ENCODE measurements at regions not wholly inside any gene's neighbourhood (a gene's known extent, or its start where the extent isn't known, plus 50 kb on each side); places are given as distances from the start of the nearest gene placed in this dataset.

DNA sequence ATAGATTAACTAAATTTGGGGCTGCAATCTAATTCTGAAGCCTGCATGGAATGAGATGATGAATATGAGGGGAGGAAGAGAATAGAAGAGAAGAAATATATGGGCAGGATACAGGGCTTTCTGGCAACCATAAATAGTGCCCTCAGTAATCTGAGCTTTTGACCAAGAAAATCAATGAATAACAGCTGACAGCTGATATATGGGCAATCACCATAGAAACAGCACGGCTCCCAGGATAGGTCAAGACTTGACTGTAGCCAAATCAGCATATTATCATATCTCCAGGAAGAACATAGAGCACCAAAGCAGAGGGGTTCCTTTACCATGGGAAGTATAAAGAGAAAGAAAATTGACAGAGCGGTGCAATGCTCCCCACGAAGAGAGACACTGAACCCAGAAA is 643.8 kb upstream of the TENM4 start:
- DNase-seq (ENCODE audit: insufficient read length): no peak
- TF ChIP-seq TAF1 (IDR thresholded peaks at IDR 0.05; ENCODE audit: borderline replicate concordance, low read depth, low read length) (no peak), POLR2A (IDR thresholded peaks at IDR 0.05; ENCODE audit: low read depth, low read length) (no peak), POLR2AphosphoS5 (IDR thresholded peaks at IDR 0.05; ENCODE audit: low read depth, low read length) (no peak)
- no peak for FAIRE-seq

DNA sequence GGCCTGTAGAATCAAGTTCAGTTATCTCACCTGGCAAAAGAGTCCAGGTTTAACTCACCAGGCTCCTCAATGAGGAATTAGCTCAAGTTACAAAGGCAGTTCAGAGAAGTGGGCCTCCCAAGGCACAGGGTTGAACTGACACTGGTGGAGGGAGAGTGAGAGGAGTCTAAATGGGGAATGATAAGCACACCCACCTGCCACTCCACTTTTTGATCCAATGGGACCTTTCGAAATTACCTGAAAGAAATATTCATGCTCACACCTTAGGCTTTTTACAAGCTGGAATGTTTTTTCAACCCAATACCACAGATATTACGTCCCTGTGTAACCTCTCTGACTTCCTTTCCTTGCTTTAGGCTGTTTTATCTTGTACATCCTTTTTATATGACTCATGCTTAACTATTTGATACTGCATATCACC is 642.7 kb upstream of the TENM4 start:
- TF ChIP-seq TAF1 (IDR thresholded peaks at IDR 0.05; ENCODE audit: borderline replicate concordance, low read depth, low read length) (no peak), POLR2A (IDR thresholded peaks at IDR 0.05; ENCODE audit: low read depth, low read length) (no peak), POLR2AphosphoS5 (IDR thresholded peaks at IDR 0.05; ENCODE audit: low read depth, low read length) (no peak)
- FAIRE-seq: no peak
- no peak for DNase-seq (ENCODE audit: insufficient read length)

DNA sequence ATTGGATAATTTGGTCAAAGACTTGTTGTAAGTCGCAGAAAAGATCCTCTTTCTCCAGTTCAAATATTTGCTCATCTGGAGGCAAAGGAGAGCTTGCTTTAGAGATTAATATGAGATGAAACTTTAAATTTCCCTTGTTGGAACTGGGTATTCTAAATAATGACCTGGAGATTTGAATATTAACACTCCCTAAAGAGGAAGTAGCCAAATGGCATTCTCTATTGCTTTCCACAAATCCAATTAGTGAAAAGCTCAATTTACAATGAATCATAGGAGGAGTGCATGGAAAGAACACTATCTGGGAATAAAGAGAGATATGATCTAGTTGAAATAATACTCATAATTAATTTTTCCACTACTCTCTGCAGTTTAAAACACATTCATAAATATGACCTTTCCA is 641.6 kb upstream of the TENM4 start:
- DNase-seq (ENCODE audit: insufficient read length) (no peak), FAIRE-seq (no peak)
- TF ChIP-seq POLR2AphosphoS5 (IDR thresholded peaks at IDR 0.05; ENCODE audit: low read depth, low read length) (no peak), POLR2A (IDR thresholded peaks at IDR 0.05; ENCODE audit: low read depth, low read length) (no peak), TAF1 (IDR thresholded peaks at IDR 0.05; ENCODE audit: borderline replicate concordance, low read depth, low read length) (no peak)

DNA sequence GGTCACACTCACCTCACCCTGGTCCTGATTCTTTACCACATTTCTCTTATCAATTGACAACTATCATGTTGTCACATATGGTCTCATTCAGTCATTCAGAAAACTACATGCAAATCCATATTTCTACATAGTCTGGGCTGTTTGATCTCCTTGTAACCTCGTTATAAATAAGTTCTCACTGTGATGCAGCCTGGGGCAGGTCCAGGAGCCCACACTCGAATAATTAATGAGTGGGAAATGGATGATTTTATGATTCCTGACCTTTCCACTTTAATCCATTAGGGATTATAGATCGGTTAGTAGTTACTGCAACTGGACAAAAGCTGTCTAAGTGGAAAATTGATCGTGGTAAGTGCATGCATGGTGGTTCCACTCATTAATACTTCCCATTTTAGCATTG is 636.3 kb upstream of the TENM4 start:
- DNase-seq (ENCODE audit: insufficient read length) (no peak), FAIRE-seq (no peak)
- no peak for TF ChIP-seq POLR2A (IDR thresholded peaks at IDR 0.05; ENCODE audit: low read depth, low read length)
- no peak for TF ChIP-seq TAF1 (IDR thresholded peaks at IDR 0.05; ENCODE audit: borderline replicate concordance, low read depth, low read length)
- TF ChIP-seq POLR2AphosphoS5 (IDR thresholded peaks at IDR 0.05; ENCODE audit: low read depth, low read length): no peak

DNA sequence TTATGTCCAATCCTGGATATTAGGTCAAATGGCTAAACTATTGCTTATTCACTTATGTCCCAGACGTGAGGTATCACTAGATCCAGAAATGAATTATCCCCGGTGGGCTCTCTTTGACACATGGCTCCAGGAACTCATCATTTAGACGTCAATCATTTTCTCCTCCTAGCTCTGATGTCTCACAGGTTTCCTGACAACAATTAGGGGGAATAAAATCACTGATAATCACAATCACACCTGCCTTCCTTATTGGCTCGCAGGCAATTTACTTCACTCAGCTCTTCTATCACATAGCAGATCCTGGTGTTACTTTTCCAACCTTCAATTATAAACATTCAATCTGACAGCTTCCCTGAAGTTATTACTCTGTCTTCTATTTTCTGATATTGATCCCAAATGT is 634.0 kb upstream of the TENM4 start:
- DNase-seq (ENCODE audit: insufficient read length) (no peak), FAIRE-seq (no peak)
- no peak for TF ChIP-seq POLR2AphosphoS5 (IDR thresholded peaks at IDR 0.05; ENCODE audit: low read depth, low read length)
- TF ChIP-seq TAF1 (IDR thresholded peaks at IDR 0.05; ENCODE audit: borderline replicate concordance, low read depth, low read length): no peak
- no peak for TF ChIP-seq POLR2A (IDR thresholded peaks at IDR 0.05; ENCODE audit: low read depth, low read length)

DNA sequence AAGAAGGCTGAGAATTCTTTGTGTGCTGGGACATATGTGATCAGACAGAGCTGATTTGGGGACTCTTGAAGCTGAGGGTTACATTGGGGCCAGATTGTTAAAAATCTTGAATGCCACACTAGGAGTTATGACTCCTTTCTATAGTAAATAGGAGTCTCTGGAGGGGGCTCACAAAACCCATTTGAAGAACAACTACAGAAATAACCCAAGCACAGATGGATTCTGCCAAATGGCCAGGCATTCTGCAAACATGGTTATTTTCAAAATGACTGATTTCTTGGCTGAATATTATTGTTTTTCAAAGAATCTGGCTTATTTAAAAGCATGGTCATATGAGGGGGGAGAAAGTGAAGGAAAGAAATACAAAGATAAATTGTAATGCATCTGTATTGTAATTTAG is 625.5 kb upstream of the TENM4 start:
- FAIRE-seq: no peak
- TF ChIP-seq POLR2AphosphoS5 (IDR thresholded peaks at IDR 0.05; ENCODE audit: low read depth, low read length): no peak
- no peak for TF ChIP-seq POLR2A (IDR thresholded peaks at IDR 0.05; ENCODE audit: low read depth, low read length)
- TF ChIP-seq TAF1 (IDR thresholded peaks at IDR 0.05; ENCODE audit: borderline replicate concordance, low read depth, low read length): no peak
- DNase-seq (ENCODE audit: insufficient read length): no peak

DNA sequence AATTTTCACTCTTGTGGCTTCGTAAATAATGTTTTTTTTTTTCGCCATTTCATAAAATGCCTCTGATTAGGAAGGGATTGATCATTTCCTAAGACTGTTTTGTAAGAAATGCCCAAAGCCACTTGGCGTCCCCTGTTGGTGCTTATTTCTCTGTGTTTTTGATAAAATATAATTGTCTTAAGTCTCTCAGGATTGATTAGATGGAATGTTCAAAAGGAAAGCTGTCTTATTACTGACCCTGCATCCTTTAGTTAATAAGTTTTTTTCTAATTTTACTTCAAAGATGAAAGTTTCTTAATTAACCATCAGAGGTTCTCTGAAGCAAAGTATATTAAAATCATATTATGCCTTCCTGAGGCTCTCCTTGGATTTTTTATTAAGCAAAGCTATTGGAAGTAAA is 624.3 kb upstream of the TENM4 start:
- DNase-seq (ENCODE audit: insufficient read length) (no peak), FAIRE-seq (no peak)
- no peak for TF ChIP-seq POLR2A (IDR thresholded peaks at IDR 0.05; ENCODE audit: low read depth, low read length)
- no peak for TF ChIP-seq POLR2AphosphoS5 (IDR thresholded peaks at IDR 0.05; ENCODE audit: low read depth, low read length)
- TF ChIP-seq TAF1 (IDR thresholded peaks at IDR 0.05; ENCODE audit: borderline replicate concordance, low read depth, low read length): no peak

DNA sequence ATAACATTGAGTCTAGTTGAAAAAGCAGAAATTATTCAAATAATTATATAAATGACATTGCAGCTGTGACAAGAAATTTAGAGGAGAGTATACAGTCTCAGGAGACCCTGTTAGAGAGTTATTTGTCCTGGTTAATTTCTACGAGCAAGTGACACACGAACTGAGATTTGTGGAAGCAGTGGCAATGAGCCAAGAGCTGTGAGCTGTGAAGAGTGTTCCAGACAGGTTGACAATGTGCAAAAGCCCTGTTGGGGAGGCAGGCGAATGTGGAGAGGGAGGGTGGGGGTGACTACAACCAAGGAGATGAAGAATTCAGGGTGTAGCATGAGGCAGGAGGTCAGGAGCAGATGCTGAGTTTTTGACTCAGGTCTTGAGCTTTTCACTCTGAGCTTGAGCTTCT is 620.2 kb upstream of the TENM4 start:
- TF ChIP-seq TAF1 (IDR thresholded peaks at IDR 0.05; ENCODE audit: borderline replicate concordance, low read depth, low read length) (no peak), POLR2AphosphoS5 (IDR thresholded peaks at IDR 0.05; ENCODE audit: low read depth, low read length) (no peak)
- FAIRE-seq: no peak
- DNase-seq (ENCODE audit: insufficient read length): no peak

DNA sequence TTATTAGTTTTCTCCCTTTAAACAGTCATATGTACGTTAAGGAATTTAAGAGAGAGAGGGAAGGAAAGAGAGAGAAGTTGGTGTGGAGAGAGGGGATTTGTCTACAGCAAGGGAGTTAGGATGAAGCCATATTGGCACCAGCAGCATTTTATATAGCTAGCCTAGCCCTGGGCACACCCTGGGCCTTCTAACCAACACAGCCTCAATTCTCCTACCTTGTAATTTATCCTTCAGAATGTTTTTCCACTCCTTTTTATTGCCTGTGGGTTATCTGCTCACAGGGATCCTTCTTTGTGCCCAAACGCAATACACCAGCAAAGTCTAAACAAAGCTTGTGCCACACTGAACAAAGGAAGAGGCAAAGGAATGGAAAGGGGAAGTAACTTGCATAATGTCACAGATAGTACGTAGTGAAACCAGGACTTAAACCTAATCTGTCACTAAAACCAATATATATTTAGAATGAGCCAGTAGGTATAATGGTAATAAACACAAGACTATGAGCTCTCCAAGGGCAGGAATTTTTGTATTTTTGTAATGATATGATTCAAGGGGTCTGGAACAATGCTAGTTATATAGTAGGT is 613.8 kb upstream of the TENM4 start:
- no peak for TF ChIP-seq POLR2AphosphoS5 (IDR thresholded peaks at IDR 0.05; ENCODE audit: low read depth, low read length)
- TF ChIP-seq POLR2A (IDR thresholded peaks at IDR 0.05; ENCODE audit: low read depth, low read length): no peak
- TF ChIP-seq TAF1 (IDR thresholded peaks at IDR 0.05; ENCODE audit: borderline replicate concordance, low read depth, low read length): no peak
- DNase-seq (ENCODE audit: insufficient read length) (no peak), FAIRE-seq (no peak)

DNA sequence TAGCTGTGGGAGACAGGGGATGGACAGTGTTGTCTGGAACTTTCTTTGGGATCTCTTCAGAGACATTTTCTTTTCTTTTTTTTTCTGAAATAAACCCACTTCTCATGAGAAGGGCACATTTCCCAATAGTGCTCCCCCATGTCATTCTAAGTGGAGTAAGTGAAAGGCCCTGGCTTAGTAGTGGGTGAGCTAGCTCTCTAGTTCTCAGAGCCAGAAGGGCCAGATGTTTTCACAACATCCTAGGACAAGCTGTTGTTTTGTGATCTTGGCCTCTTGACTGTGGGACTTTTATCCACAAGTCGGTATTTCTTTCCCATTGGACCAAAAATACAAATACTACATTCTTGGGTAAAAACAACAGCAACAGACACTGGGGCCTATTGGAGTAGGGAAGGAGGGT is 607.7 kb upstream of the TENM4 start:
- no peak for DNase-seq (ENCODE audit: insufficient read length)
- no peak for FAIRE-seq
- TF ChIP-seq POLR2A (IDR thresholded peaks at IDR 0.05; ENCODE audit: low read depth, low read length) (no peak), TAF1 (IDR thresholded peaks at IDR 0.05; ENCODE audit: borderline replicate concordance, low read depth, low read length) (no peak), POLR2AphosphoS5 (IDR thresholded peaks at IDR 0.05; ENCODE audit: low read depth, low read length) (no peak)

DNA sequence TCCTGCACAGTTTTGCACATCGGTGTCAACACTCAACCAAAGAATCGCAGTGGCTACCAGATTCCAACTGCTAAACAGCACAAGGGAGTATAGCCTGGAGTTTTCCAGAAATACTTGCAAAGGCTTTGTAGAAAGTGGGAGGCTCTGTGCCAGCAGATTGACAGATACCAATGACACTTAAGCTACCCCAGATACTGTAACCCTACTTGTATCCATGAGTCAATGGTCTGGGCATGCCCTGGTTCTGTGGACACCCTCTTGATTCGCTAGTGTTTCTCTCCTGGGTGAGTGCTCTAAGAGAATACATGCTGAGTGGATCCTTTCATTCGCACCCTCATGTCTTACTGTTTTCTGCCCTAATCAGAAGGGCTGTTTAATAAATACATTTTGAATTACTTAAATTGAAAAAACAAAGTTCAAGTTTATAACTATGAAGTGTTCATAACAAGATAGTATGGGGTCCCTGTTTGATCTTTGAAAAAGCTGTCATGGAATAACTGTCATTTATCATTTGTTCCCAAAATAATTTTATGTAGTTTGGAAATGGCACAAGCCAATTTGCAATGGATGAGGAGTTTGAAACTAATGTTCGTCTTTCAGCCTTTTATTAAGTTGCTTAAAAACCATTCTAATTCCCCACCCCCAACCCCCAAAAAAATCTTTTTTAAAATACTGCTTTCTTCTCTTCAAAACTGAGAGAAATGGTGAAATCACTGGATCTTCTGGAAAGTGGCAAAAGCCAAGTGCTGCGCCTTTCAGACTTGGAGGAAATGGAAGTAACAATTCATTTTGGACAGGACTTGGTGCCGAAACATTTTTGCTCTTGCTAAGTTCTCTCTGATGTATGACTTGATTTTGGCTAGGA is 600.5 kb upstream of the TENM4 start:
- DNase-seq (ENCODE audit: insufficient read length) (no peak), FAIRE-seq (no peak)
- TF ChIP-seq POLR2AphosphoS5 (IDR thresholded peaks at IDR 0.05; ENCODE audit: low read depth, low read length) (no peak), TAF1 (IDR thresholded peaks at IDR 0.05; ENCODE audit: borderline replicate concordance, low read depth, low read length) (no peak), POLR2A (IDR thresholded peaks at IDR 0.05; ENCODE audit: low read depth, low read length) (no peak)

DNA sequence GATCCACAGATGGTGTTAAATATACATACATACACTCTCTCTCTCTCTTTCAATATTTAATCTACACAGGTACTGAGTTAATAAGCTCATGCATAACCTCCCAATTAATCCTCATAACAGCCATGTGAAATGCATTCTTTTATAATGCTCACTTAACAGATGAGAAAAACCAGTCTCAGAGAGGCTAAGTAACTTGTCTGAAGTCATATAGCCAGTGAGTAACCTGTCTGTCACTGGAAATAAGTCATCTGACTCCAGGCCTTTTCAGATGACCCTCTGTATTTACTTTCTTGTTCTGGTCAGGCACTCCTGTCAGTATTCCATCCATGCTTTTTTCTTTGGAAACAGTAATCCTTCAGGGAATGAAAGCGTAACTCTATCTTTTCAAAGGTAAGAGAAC is 594.0 kb upstream of the TENM4 start:
- DNase-seq (ENCODE audit: insufficient read length) (no peak), FAIRE-seq (no peak)
- no peak for TF ChIP-seq POLR2A (IDR thresholded peaks at IDR 0.05; ENCODE audit: low read depth, low read length)
- TF ChIP-seq TAF1 (IDR thresholded peaks at IDR 0.05; ENCODE audit: borderline replicate concordance, low read depth, low read length): no peak
- no peak for TF ChIP-seq POLR2AphosphoS5 (IDR thresholded peaks at IDR 0.05; ENCODE audit: low read depth, low read length)

Measured in GM12892 (cell line).